GM23338 (cell line): ENCODE measurements at regions not wholly inside any gene's neighbourhood (a gene's known extent, or its start where the extent isn't known, plus 50 kb on each side); places are given as distances from the start of the nearest gene placed in this dataset.
"Not testable (repeated sequence)": the region's sequence is repeated elsewhere in the genome, so short reads cannot be mapped to it uniquely, and the experiment has no call there.

Experiments
- CREB1 ChIP-seq: fragments of 250-450 bp; sonication (Bioruptor Pico); IDR thresholded peaks from 2 replicates; pipeline ENCODE4 v1.5.0; 2020; ENCODE audit warnings: low read depth, mild to moderate bottlenecking, moderate library complexity
- EZH2 ChIP-seq: fragments of 200-600 bp; sonication (generic); IDR thresholded peaks from one replicate; pipeline ENCODE4 v1.8.0; 2017; ENCODE audit warnings: antibody characterized with exemption, mild to moderate bottlenecking, low read depth; ENCODE audit not compliant: unreplicated experiment
- EZH2phosphoT487 ChIP-seq: fragments of 200-600 bp; sonication (generic); IDR thresholded peaks from one replicate; pipeline ENCODE4 v1.8.1; 2018; ENCODE audit warnings: antibody characterized with exemption; ENCODE audit not compliant: unreplicated experiment
- POLR2AphosphoS5 ChIP-seq: IDR thresholded peaks from 2 replicates; pipeline ENCODE4 v1.6.1; 2016; ENCODE audit warnings: antibody characterized with exemption, low read depth
- ZNF331 ChIP-seq: fragments of 250-450 bp; sonication (Bioruptor Pico); IDR thresholded peaks from 2 replicates; pipeline ENCODE4 v1.5.0; 2020; ENCODE audit warnings: low read depth, mild to moderate bottlenecking, moderate library complexity
- TF ChIP-seq, protein P1 (sequence below), 2 experiments: fragments of 200-600 bp in 1 of 2; sonication (generic) in 1 of 2; conservative IDR thresholded peaks; 2 replicates each; pipeline versions ENCODE4 v1.5.1 to v1.6.1; 2016 to 2017; ENCODE audit warnings: antibody characterized with exemption in 2 of 2, low read depth in 2 of 2, mild to moderate bottlenecking in 2 of 2, moderate library complexity in 1 of 2

DNA sequence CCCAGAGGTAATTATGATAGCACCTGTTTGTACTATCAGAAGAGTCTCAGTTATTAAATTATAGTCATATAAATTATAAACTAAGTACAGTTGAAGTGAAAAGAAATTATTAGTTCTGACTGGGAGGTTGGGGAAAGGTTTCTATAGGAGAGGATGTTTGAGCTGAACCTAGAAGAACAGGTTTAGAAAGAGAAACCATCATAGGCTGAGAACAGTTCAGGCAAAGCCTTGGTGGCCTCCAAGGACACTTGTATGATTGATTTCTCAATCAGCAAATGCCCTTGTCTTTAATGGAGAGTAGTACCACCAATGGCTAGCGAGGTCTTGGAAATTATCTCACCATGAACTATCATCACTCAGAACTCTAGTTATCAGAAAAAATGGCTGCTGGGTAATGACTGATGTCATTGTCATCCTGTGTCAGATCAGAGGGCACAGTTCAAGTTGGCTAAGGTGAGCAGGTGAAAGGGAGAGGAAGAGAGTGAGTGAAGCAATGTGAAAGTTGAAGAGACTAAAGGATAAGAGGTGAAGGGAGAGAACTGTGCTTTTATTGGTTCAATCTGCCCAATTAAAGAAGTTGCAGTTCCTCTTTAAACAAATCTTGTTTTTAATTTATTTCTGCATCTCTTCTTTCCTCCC, 105.8 kb upstream of the NBPF8 start:
- TF ChIP-seq, protein P1, sequence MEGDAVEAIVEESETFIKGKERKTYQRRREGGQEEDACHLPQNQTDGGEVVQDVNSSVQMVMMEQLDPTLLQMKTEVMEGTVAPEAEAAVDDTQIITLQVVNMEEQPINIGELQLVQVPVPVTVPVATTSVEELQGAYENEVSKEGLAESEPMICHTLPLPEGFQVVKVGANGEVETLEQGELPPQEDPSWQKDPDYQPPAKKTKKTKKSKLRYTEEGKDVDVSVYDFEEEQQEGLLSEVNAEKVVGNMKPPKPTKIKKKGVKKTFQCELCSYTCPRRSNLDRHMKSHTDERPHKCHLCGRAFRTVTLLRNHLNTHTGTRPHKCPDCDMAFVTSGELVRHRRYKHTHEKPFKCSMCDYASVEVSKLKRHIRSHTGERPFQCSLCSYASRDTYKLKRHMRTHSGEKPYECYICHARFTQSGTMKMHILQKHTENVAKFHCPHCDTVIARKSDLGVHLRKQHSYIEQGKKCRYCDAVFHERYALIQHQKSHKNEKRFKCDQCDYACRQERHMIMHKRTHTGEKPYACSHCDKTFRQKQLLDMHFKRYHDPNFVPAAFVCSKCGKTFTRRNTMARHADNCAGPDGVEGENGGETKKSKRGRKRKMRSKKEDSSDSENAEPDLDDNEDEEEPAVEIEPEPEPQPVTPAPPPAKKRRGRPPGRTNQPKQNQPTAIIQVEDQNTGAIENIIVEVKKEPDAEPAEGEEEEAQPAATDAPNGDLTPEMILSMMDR (conservative IDR thresholded peaks at IDR 0.05; ENCODE audit: low read depth in 2 of 2) = not testable (repeated sequence)
- not testable (repeated sequence) for TF ChIP-seq ZNF331 (CRISPR knock-in tag); EZH2; POLR2AphosphoS5; EZH2phosphoT487; CREB1 (CRISPR knock-in tag)
